Tibial nerve (tissue), 4 donors: ENCODE measurements at regions not wholly inside any gene's neighbourhood (a gene's known extent, or its start where the extent isn't known, plus 50 kb on each side); places are given as distances from the start of the nearest gene placed in this dataset.

Source experiments
- DNase-seq, 2 donors: peaks; one replicate each; pipeline ENCODE4 v3.0.0-alpha.2; 2019; ENCODE audit warnings: low spot score in 2 of 2
- H3K27ac ChIP-seq, 4 donors: fragments of 200-600 bp; sonication (generic) in 3 of 4; one replicate each; pipeline ENCODE4 v1.5.1; 2017 to 2019; ENCODE audit warnings: mild to moderate bottlenecking in 1 of 4
- H3K27me3 ChIP-seq, 2 donors: fragments of 200-600 bp; sonication (generic) in 1 of 2; one replicate each; pipeline versions ENCODE4 v1.5.1 to v1.6.0; 2017 to 2019
- H3K36me3 ChIP-seq, 3 donors: fragments of 200-600 bp; sonication (generic); one replicate each; pipeline ENCODE4 v1.5.1; 2018 to 2019
- H3K4me1 ChIP-seq, 4 donors: fragments of 200-600 bp; sonication (generic) in 3 of 4; one replicate each; pipeline ENCODE4 v1.5.1; 2017 to 2019
- H3K4me3 ChIP-seq, 4 donors: fragments of 200-600 bp; sonication (generic) in 3 of 4; one replicate each; pipeline ENCODE4 v1.5.1; 2017 to 2019; ENCODE audit warnings: mild to moderate bottlenecking in 1 of 4, moderate library complexity in 1 of 4
- H3K9me3 ChIP-seq, 4 donors: fragments of 200-600 bp; sonication (generic) in 3 of 4; one replicate each; pipeline ENCODE4 v1.5.1; 2017 to 2019
- EP300 ChIP-seq, 2 donors: sonication (generic); formaldehyde crosslinking; IDR thresholded peaks; one replicate each; pipeline ENCODE4 v1.6.1; 2017; ENCODE audit warnings: antibody characterized with exemption in 2 of 2, mild to moderate bottlenecking in 1 of 2
- POLR2A ChIP-seq, 2 donors: fragments of 450-650 bp; IDR thresholded peaks; one replicate each; pipeline ENCODE4 v1.6.1; 2017; ENCODE audit warnings: antibody characterized with exemption in 2 of 2, mild to moderate bottlenecking in 2 of 2, moderate library complexity in 2 of 2
- WGBS, 2 donors: methylation state at CpG; one replicate each; pipeline ENCODE4 v1.1.5; 2018; 5-methylcytosine and 5-hydroxymethylcytosine counted together
- TF ChIP-seq, protein P1 (sequence below), 5 experiments: fragments of 200-600 bp in 3 of 5; fragments of 450-650 bp in 2 of 5; sonication (generic) in 3 of 5; IDR thresholded peaks; one replicate each; pipeline ENCODE4 v1.5.1; 2016 to 2019; ENCODE audit warnings: antibody characterized with exemption in 5 of 5, mild to moderate bottlenecking in 3 of 5, moderate library complexity in 2 of 5

DNA sequence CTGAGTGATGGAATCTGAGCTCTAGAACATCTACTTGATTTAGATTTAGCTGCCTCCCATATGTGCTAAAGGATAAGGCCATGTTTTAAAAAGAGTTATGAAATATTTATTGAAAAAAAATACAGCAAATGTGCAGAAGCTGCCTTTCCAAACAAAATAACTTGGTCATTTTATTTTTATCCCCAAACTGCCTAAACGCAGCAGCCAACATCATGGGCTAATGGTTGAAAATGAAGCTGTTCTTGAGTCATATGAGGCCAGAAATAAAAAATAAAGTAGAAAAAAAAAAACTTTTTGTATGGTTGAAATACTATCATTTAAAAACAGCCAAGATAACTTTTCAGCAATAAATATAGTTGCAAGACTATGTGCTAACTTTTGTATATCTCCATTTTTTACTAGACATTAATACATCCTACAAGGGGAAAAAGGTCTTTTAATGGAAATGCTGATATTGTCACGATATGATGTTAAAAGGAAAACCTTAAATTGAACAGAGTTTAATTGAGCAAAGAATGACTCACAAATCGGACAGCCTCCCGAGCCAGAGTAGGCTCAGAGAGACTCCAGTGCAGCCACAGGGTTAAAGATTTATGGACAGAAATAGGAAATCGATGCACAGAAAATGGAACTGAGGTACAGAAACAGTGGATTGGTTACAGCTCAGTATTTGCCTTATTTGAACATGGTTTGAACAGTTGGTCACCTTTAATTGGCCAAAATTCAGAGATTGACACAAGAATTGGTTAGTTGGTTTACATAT is 305.8 kb downstream of the MDFIC start:
- H3K27me3 ChIP-seq: no peaks in the 10 kb centered on the region
- no peak overlapping the region for H3K27ac ChIP-seq
- 76 to 79% methylated on average over 5 of the region's 5 CpGs for WGBS, 2 donors
- H3K36me3 ChIP-seq: no peaks in the 10 kb centered on the region
- TF ChIP-seq POLR2A (IDR thresholded peaks at IDR 0.05) (no peak), EP300 (IDR thresholded peaks at IDR 0.05) (no peak)
- TF ChIP-seq, protein P1, sequence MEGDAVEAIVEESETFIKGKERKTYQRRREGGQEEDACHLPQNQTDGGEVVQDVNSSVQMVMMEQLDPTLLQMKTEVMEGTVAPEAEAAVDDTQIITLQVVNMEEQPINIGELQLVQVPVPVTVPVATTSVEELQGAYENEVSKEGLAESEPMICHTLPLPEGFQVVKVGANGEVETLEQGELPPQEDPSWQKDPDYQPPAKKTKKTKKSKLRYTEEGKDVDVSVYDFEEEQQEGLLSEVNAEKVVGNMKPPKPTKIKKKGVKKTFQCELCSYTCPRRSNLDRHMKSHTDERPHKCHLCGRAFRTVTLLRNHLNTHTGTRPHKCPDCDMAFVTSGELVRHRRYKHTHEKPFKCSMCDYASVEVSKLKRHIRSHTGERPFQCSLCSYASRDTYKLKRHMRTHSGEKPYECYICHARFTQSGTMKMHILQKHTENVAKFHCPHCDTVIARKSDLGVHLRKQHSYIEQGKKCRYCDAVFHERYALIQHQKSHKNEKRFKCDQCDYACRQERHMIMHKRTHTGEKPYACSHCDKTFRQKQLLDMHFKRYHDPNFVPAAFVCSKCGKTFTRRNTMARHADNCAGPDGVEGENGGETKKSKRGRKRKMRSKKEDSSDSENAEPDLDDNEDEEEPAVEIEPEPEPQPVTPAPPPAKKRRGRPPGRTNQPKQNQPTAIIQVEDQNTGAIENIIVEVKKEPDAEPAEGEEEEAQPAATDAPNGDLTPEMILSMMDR (IDR thresholded peaks at IDR 0.05): no peak
- H3K4me3 ChIP-seq: no peak overlapping the region
- H3K9me3 ChIP-seq: no peaks in the 10 kb centered on the region
- no peak for DNase-seq
- peaks cover 0 to 9% (median 0%) of the 10 kb centered on the region in 4 donors for H3K4me1 ChIP-seq

DNA sequence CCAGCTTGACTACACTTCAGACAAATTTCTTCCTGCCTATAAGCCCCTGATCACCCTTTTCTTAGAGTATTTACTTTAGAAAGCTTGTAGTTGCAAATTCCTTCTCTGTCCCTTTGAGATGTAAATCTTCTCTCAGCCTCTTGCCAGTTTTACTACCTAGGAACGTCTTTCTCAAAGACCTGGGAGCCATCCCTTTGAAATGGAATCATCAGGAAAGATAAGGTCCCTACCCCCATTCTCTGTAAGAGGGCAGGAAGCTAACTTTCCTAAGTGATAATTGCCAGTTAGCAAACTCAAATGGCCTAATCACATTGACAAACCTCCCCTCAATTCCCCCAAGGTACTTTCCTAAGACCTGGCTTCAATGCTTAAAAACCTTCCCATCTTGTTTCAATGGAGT is 304.5 kb downstream of the MDFIC start:
- Histone ChIP-seq H3K36me3 (no peaks in the 10 kb centered on the region), H3K27me3 (no peaks in the 10 kb centered on the region), H3K4me3 (no peak overlapping the region), H3K27ac (no peak overlapping the region), H3K4me1 (peaks cover 0 to 9% (median 0%) of the 10 kb centered on the region in 4 donors), H3K9me3 (no peaks in the 10 kb centered on the region)
- WGBS, 2 donors: 55 to 63% methylated on average over 1 of the region's 1 CpG
- TF ChIP-seq EP300 (IDR thresholded peaks at IDR 0.05) (no peak), POLR2A (IDR thresholded peaks at IDR 0.05) (no peak)
- TF ChIP-seq, protein P1 (IDR thresholded peaks at IDR 0.05): no peak
- DNase-seq: no peak

DNA sequence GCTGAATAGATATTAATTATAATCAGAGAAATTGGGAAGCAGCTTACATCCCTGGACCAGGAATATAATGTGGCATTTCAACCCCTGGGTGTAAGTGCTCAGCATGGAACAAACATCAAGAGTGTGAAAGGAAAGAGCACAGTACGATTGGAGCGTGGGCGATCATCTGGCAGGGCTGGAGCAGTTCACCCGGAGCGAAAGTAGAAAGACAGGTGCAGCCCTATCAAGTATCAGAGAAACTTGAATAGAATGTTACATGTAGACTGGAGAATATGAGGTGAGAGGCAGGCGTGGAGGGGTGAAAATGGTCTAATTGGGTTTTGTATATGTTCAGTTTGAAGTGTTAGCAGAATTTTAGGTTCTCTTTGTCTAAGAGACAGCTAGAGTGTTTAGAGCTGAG is 303.0 kb downstream of the MDFIC start:
- Histone ChIP-seq H3K27ac (no peak overlapping the region), H3K4me3 (no peak overlapping the region), H3K4me1 (no peaks in the 10 kb centered on the region), H3K9me3 (no peaks in the 10 kb centered on the region), H3K36me3 (no peaks in the 10 kb centered on the region), H3K27me3 (no peaks in the 10 kb centered on the region)
- 84 to 89% methylated on average over 6 of the region's 6 CpGs for WGBS, 2 donors
- no peak for DNase-seq
- TF ChIP-seq EP300 (IDR thresholded peaks at IDR 0.05): no peak
- TF ChIP-seq, protein P1 (IDR thresholded peaks at IDR 0.05): no peak
- TF ChIP-seq POLR2A (IDR thresholded peaks at IDR 0.05): no peak

DNA sequence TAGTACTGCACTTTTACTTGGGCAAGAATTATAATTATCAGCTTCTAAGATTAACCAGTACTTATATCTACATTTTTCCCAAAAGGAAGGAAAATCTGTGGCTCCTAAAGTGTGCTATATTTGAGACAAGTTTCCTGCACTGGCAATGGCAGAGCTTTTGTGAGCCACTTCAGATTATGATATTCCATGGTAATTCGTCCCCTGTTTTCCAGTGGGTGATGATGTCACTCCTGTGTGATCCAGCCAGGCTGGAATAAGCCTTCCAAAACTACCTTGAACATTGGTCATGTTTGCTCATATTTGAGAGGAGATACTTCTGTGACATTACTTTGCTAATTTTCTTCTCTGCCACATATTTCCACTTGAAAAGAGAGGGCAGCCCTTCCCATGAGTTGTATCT is 302.1 kb downstream of the MDFIC start:
- Histone ChIP-seq H3K27ac (no peak overlapping the region), H3K9me3 (no peaks in the 10 kb centered on the region), H3K4me1 (no peaks in the 10 kb centered on the region), H3K36me3 (no peaks in the 10 kb centered on the region), H3K27me3 (no peaks in the 10 kb centered on the region), H3K4me3 (no peak overlapping the region)
- WGBS, 2 donors: 43 to 57% methylated on average over 1 of the region's 1 CpG
- DNase-seq: no peak
- no peak for TF ChIP-seq POLR2A (IDR thresholded peaks at IDR 0.05)
- no peak for TF ChIP-seq EP300 (IDR thresholded peaks at IDR 0.05)
- TF ChIP-seq, protein P1 (IDR thresholded peaks at IDR 0.05): no peak

DNA sequence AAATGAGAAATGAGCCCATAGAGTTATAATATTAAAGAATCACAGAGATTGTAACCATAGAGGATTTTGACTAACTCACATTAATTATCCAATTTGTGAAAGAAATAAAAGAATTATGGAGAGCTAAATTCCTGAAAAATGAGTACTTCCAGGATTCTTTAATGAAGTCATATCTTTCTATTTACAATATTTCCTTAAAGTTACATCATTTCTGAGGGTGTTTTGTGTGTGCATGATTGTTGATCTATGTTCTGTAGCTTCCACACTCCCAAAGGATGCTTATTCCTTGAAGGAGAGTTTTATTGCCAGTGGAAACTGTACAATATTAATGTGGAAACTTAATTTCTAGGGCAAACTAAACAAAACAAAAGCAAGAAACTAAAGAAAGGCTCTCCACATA is 299.6 kb downstream of the MDFIC start:
- TF ChIP-seq POLR2A (IDR thresholded peaks at IDR 0.05) (no peak), EP300 (IDR thresholded peaks at IDR 0.05) (no peak)
- TF ChIP-seq, protein P1 (IDR thresholded peaks at IDR 0.05): no peak
- Histone ChIP-seq H3K27ac (no peak overlapping the region), H3K27me3 (no peaks in the 10 kb centered on the region), H3K36me3 (no peaks in the 10 kb centered on the region), H3K4me3 (no peak overlapping the region), H3K9me3 (no peaks in the 10 kb centered on the region), H3K4me1 (peaks cover 0 to 7% (median 0%) of the 10 kb centered on the region in 4 donors)
- DNase-seq: no peak
